ENCODE measurements at regions not wholly inside any gene's neighbourhood (a gene's known extent, or its start where the extent isn't known, plus 50 kb on each side); places are given as distances from the start of the nearest gene placed in this dataset.

DNA sequence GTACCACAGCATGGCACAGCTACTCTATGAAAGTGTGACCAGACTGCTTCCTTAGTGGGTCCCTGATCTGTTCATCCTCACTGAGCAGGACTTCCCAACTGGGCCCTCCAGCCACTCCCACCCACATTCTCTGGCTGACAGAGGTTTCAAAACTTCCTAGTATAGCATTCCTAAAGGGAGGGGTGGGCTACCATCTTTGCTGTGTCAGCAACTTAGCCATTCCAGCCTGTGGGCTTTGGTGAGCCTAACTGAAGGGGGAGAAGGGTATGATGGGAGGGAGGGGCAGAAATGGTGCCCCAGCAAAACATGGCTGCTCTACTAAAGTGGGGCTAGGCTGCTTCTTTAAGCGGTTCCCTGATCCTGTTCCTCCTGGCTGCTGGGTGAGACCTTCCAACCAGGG, 265.2 kb upstream of the ADGRL4 start:
- intact Hi-C loops (cut with DNase I) = no loop called here
- no peak for FAIRE-seq
- Histone ChIP-seq H3K9me3 (ENCODE audit: control insufficient read depth in 2 of 3, insufficient read depth in 1 of 3, low read length in 3 of 3) (no peaks in the 10 kb centered on the region), H3K9ac (ENCODE audit: low read length in 3 of 3) (no peak overlapping the region), H3K4me1 (ENCODE audit: control insufficient read depth in 2 of 3, insufficient read depth in 2 of 3, low read depth in 1 of 3, low read length in 3 of 3) (no peaks in the 10 kb centered on the region), H3K27ac (ENCODE audit: low read depth in 2 of 2, low read length in 2 of 2) (no peak overlapping the region), H3K27me3 (ENCODE audit: control insufficient read depth, insufficient read depth, low read length) (no peaks in the 10 kb centered on the region), H3K4me3 (ENCODE audit: low read length in 3 of 3) (no peak overlapping the region), H3K36me3 (ENCODE audit: control insufficient read depth in 2 of 3, insufficient read depth in 3 of 3, low read length in 3 of 3) (no peaks in the 10 kb centered on the region)
- DNase-seq = peak in 1 of 5 donors; percentile 32
- TF ChIP-seq, protein P1, sequence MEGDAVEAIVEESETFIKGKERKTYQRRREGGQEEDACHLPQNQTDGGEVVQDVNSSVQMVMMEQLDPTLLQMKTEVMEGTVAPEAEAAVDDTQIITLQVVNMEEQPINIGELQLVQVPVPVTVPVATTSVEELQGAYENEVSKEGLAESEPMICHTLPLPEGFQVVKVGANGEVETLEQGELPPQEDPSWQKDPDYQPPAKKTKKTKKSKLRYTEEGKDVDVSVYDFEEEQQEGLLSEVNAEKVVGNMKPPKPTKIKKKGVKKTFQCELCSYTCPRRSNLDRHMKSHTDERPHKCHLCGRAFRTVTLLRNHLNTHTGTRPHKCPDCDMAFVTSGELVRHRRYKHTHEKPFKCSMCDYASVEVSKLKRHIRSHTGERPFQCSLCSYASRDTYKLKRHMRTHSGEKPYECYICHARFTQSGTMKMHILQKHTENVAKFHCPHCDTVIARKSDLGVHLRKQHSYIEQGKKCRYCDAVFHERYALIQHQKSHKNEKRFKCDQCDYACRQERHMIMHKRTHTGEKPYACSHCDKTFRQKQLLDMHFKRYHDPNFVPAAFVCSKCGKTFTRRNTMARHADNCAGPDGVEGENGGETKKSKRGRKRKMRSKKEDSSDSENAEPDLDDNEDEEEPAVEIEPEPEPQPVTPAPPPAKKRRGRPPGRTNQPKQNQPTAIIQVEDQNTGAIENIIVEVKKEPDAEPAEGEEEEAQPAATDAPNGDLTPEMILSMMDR (IDR thresholded peaks at IDR 0.05; ENCODE audit: borderline replicate concordance, extremely low read depth, insufficient read depth) = no peak

DNA sequence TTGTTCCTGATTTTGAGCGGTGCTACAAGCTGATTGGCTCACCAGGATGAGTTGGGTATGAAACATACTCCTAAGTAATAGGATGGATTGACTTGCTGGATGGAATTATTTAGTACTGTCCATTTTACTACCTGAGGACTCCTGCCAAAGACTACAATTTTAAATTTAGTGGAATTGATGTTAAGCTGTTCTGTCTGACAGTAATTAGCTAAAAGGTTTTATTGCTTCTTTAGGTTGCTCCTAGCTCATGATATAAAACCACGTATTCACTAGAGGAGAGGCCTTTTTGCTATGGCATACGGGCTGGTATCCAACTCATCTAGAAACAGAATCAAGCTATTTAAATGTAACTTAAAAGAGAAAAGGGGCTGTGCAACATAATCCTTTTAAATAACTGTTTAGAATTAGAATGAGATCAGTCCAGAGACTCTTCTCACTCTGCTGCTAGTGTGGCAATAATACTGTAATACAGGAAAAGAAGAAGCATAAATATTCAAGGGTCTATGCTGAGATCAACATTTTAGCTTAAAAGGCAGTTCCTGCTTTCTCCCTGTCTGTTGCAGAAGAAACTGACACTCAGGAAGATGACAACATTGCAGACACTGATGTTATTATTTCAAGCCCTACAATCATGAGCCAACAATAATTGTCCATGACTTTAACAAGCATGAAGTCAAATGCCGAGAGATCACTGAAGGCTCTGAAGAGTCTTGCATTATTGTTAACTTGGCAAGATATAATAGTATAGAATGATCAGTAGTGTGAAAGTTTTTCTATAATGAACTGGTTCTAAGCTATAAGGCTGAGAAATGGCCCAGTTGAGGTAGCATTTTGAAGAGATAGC, 258.7 kb upstream of the ADGRL4 start:
- Histone ChIP-seq H3K36me3 (ENCODE audit: control insufficient read depth in 2 of 3, insufficient read depth in 3 of 3, low read length in 3 of 3) (no peaks in the 10 kb centered on the region), H3K27me3 (ENCODE audit: control insufficient read depth, insufficient read depth, low read length) (no peaks in the 10 kb centered on the region), H3K4me3 (ENCODE audit: low read length in 3 of 3) (no peak overlapping the region), H3K9ac (ENCODE audit: low read length in 3 of 3) (no peak overlapping the region), H3K27ac (ENCODE audit: low read depth in 2 of 2, low read length in 2 of 2) (no peak overlapping the region), H3K4me1 (ENCODE audit: control insufficient read depth in 2 of 3, insufficient read depth in 2 of 3, low read depth in 1 of 3, low read length in 3 of 3) (no peaks in the 10 kb centered on the region), H3K9me3 (ENCODE audit: control insufficient read depth in 2 of 3, insufficient read depth in 1 of 3, low read length in 3 of 3) (no peaks in the 10 kb centered on the region)
- TF ChIP-seq, protein P1 (IDR thresholded peaks at IDR 0.05; ENCODE audit: borderline replicate concordance, extremely low read depth, insufficient read depth) = no peak
- peak in 1 of 5 donors; percentile 16 for DNase-seq
- no peak for FAIRE-seq
- intact Hi-C loops (cut with DNase I) = no loop called here

DNA sequence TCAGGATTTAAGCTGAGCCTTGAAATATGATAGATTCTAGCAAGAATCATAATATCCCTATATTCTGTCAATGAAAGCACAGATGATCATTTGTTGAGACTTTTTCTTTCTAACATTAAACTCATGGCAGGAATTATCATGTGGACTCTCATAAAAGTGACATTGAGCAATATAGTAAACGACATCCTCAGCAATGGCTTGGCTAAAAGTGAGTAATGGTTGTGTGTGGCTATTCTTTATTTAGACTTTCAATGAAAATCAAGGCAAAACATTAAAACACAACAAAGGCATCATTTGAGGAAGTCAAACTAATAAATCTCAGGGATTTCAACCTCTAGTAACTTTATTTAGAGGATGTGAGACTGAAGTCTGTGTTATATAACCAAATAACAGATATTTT, 257.8 kb upstream of the ADGRL4 start:
- Histone ChIP-seq H3K27me3 (ENCODE audit: control insufficient read depth, insufficient read depth, low read length) (no peaks in the 10 kb centered on the region), H3K9me3 (ENCODE audit: control insufficient read depth in 2 of 3, insufficient read depth in 1 of 3, low read length in 3 of 3) (no peaks in the 10 kb centered on the region), H3K9ac (ENCODE audit: low read length in 3 of 3) (no peak overlapping the region), H3K4me1 (ENCODE audit: control insufficient read depth in 2 of 3, insufficient read depth in 2 of 3, low read depth in 1 of 3, low read length in 3 of 3) (no peaks in the 10 kb centered on the region), H3K36me3 (ENCODE audit: control insufficient read depth in 2 of 3, insufficient read depth in 3 of 3, low read length in 3 of 3) (no peaks in the 10 kb centered on the region), H3K4me3 (ENCODE audit: low read length in 3 of 3) (no peak overlapping the region), H3K27ac (ENCODE audit: low read depth in 2 of 2, low read length in 2 of 2) (no peak overlapping the region)
- FAIRE-seq (no peak), DNase-seq (peak in 1 of 5 donors; percentile 17)
- TF ChIP-seq, protein P1 (IDR thresholded peaks at IDR 0.05; ENCODE audit: borderline replicate concordance, extremely low read depth, insufficient read depth) = no peak
- intact Hi-C loops (cut with DNase I) = no loop called here

All from kidney (tissue), 13 donors.